HG03280 (cell line): ENCODE measurements at regions not wholly inside any gene's neighbourhood (a gene's known extent, or its start where the extent isn't known, plus 50 kb on each side); places are given as distances from the start of the nearest gene placed in this dataset.

Experiments
- ATAC-seq: cut with Tn5 transposase; IDR thresholded peaks from one replicate; pipeline ENCODE4 v1.9.1; 2021; ENCODE audit warnings: mild to moderate bottlenecking, moderate library complexity; ENCODE audit not compliant: unreplicated experiment

GRCh38 chr2:188119112-188119838, 172.4 kb upstream of the GULP1 start:
- ATAC-seq, result no peak

GRCh38 chr2:188122985-188123384, 168.7 kb upstream of the GULP1 start:
- ATAC-seq, result no peak

DNA sequence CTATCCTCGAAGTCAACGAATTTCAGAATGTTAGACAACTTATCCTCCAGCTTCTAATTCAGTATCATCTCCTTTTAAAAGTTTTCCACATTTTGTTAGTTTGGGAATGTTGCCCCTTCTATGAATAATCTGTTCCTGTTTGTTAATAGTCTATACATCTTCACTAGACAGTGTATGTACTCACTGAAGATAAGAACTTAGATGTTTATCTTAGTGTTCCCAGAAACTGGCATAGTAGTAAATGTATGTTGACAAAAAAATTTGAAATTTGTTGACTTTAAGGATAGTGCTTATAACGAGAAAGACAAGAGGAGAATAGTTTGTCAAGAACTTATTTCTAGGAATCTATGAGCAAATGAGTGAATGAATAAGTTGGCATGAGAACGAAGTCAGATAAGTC, 162.0 kb upstream of the GULP1 start:
- no peak for ATAC-seq

DNA sequence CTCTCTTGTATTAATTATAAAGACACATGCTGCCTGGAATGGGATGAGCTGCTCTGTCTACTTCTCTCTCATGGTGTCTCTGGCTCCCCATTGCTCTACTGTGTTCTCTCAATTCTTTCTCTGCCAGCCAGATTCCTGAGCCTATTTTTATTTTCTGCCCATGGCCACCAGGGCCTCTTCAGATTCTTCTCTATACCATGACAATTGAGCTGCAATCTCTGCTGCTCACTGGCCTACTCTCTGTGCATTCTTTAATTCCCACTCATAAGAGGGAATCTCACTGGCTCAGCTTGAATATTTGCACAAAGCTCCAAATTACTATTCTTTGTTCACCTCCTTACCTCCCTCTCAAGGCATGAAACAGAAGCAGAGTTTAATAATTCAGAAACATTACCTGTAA, 161.4 kb upstream of the GULP1 start:
- ATAC-seq, result no peak

- ATAC-seq, result no peak
These were observed 160.4 kb upstream of the GULP1 start for GRCh38 chr2:188131281-188131680.

DNA sequence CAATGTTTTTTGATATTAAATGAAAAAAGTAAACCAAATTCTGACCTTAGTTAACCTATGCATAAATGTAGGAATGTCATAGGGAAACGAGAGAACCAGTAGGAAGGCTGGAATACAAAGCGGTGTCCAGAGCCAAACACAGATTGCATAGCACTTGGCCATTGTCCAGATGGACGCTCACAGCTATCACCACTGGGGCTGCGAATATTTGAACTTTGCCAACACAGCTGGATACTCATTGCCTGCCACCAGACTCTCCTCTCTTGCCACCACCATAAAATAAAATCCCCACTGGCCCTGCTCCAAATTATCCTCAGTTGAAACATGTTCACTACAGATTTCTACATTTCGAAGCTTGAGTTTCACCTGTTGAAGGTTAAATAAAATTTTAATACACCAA, 159.3 kb upstream of the GULP1 start:
- no peak for ATAC-seq

GRCh38 chr2:188134241-188134640, 157.4 kb upstream of the GULP1 start:
- no peak for ATAC-seq

GRCh38 chr2:188138313-188138712, 153.4 kb upstream of the GULP1 start:
- ATAC-seq, result no peak

DNA sequence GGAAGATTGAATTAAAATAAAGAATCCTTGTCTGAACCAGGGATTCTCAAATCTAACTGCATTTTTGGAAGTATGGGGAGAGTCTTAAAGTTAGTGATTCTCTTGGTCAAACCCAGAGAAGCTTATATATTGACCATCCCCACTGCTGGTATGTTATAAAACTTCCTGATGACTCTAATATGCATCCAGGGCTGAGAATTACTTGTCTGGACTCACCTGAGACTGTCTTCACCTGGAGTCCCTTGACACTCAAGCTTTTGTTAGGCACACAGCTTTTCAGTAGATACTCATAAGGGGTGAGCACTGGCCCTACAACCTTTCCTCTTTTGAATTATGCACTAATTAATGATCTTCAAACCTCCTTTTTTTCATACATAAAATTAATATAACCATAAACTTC, 149.6 kb upstream of the GULP1 start:
- no peak for ATAC-seq

GRCh38 chr2:188142636-188143295, 148.9 kb upstream of the GULP1 start:
- no peak for ATAC-seq

DNA sequence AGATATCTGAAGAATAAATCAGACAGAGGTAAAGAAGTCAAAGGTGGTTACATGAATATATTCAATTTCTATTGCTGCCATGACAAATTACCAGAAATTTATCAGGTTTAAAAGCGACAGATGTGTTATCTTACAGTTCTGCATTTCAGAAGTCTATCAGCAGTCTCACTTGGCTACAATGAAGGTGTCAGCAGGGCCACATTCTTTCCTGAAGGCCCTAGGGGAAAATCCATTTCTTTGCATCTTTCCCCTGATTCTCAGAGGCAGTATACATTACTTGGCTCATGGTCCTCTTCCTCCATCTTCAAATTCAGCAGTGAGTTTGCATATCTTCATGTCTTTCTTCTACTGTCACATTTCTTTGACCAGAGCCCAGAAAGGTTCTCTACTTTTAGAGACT, 145.8 kb upstream of the GULP1 start:
- no peak for ATAC-seq

DNA sequence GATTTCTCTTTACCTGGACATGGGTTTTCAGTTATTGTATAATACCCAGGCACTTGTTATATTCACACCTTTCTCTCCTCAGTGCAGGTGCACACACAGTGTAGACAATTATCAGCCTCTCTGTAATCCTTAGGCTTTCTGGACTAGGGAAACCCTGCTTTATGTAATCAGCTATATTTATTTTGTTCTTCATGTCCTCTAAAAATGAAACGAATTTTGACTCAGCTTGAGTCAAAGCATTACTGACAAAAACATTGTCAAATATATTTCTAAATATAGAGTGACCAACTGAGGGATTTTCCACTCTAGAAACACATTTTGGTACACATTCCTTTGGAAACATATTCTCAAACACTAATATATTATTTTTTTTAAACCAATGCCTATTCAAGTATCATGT, 144.8 kb upstream of the GULP1 start:
- no peak for ATAC-seq

GRCh38 chr2:188151670-188152069, 140.0 kb upstream of the GULP1 start:
- no peak for ATAC-seq

DNA sequence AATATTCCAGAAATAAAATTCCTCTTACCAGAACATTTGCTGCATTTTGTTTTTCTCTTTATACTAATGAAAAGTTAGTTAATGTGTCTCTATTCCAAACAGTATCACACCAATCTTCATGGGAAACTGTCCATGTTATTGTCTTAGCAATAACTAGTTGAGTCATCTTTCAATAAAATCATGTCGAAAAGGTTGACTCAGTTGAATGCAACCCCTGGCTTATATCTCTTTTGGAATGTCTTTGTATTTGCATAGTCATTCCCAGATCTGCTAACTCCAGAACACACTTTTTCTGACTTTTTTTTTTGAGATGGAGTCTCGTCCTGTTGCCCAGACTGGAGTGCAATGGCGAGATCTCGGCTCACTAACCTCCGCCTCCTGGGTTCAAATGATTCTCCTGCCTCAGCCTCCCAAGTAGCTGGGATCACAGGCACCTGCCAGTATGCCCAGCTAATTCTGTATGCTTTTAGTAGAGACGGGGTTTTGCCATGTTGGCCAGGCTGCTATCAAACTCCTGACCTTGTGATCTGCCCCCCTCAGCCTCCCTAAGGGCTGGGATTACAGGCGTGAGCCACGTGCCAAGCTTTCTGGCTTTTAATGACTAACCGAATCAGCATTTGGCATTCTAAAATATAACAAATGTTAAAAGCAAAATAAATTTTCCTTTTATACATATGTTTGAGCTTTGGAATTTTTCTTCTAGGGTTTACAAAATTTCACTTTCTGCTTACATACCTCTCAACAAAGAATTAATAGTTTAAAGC, 133.2 kb upstream of the GULP1 start:
- no peak for ATAC-seq

GRCh38 chr2:188159484-188159883, 132.2 kb upstream of the GULP1 start:
- no peak for ATAC-seq

GRCh38 chr2:188170356-188170755, 121.3 kb upstream of the GULP1 start:
- ATAC-seq, result no peak

GRCh38 chr2:188176620-188177019, 115.1 kb upstream of the GULP1 start:
- ATAC-seq, result no peak

- no peak for ATAC-seq
These were observed 110.4 kb upstream of the GULP1 start for GRCh38 chr2:188181067-188181838.

GRCh38 chr2:188181884-188182283, 109.8 kb upstream of the GULP1 start:
- ATAC-seq, result no peak

GRCh38 chr2:188187726-188188125, 103.9 kb upstream of the GULP1 start:
- no peak for ATAC-seq

DNA sequence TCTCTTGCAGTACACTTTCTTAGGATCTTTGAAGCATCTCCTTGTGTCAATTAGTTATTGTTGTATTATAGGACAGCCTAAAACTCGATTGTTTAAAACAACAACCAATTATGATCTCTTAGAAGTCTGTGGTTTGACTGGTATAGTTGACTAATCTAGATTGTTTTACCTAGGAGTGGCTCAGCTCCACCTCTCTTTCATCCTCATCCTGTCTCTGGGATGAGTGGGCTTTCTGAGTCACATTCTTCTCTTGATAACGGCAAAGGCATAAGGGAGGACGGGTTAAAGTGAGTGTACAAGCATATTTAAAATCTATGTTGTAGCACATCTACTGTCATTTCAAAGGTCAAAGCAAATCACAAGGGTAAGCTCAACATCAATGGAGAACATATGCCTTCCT, 102.3 kb upstream of the GULP1 start:
- no peak for ATAC-seq
